GM12874 (cell line): ENCODE measurements at regions not wholly inside any gene's neighbourhood (a gene's known extent, or its start where the extent isn't known, plus 50 kb on each side); places are given as distances from the start of the nearest gene placed in this dataset.

Experiments used
- CTCF ChIP-seq: IDR thresholded peaks from 2 replicates; pipeline ENCODE4 v1.5.1; 2011; ENCODE audit warnings: low read depth, mild to moderate bottlenecking, control low read depth, low read length, moderate library complexity; ENCODE audit not compliant: insufficient read depth

GRCh38 chr4:20480165-20480947 lies 219.9 kb upstream of the PACRGL start:
- no peak for TF ChIP-seq CTCF

GRCh38 chr4:20483416-20483815 lies 216.8 kb upstream of the PACRGL start:
- TF ChIP-seq CTCF: no peak

GRCh38 chr4:20486433-20486832 lies 213.8 kb upstream of the PACRGL start:
- no peak for TF ChIP-seq CTCF

- TF ChIP-seq CTCF: no peak
Observed at GRCh38 chr4:20487446-20487845, 212.8 kb upstream of the PACRGL start.

GRCh38 chr4:20487852-20488251 lies 212.4 kb upstream of the PACRGL start:
- no peak for TF ChIP-seq CTCF

GRCh38 chr4:20490734-20491133 lies 209.5 kb upstream of the PACRGL start:
- TF ChIP-seq CTCF: no peak

GRCh38 chr4:20493761-20494353 lies 206.4 kb upstream of the PACRGL start:
- no peak for TF ChIP-seq CTCF
